OCI-LY1 (cell line): ENCODE measurements at regions not wholly inside any gene's neighbourhood (a gene's known extent, or its start where the extent isn't known, plus 50 kb on each side); places are given as distances from the start of the nearest gene placed in this dataset.

Source experiments
- H2AFZ ChIP-seq: fragments of 200-600 bp; sonication (generic), shearing (Covaris generic); 2 replicates; pipeline ENCODE4 v1.6.0; 2014; ENCODE audit warnings: antibody characterized with exemption, mild to moderate bottlenecking, low read length
- H3F3A ChIP-seq: fragments of 200-600 bp; sonication (generic), shearing (Covaris generic); 2 replicates; pipeline ENCODE4 v1.6.0; 2014; ENCODE audit warnings: mild to moderate bottlenecking, antibody characterized with exemption, low read length, moderate library complexity; ENCODE audit not compliant: insufficient read depth
- H3K27ac ChIP-seq: fragments of 200-600 bp; sonication (generic); 2 replicates; pipeline ENCODE4 v1.5.1; 2014; ENCODE audit warnings: low read length, mixed run types, mild to moderate bottlenecking, low read depth; ENCODE audit not compliant: poor library complexity, severe bottlenecking
- H3K27me3 ChIP-seq: fragments of 200-600 bp; sonication (generic); 2 replicates; pipeline ENCODE4 v1.6.0; 2014; ENCODE audit warnings: antibody characterized with exemption, mild to moderate bottlenecking, low read length, moderate library complexity; ENCODE audit not compliant: insufficient read depth
- H3K36me3 ChIP-seq: fragments of 200-600 bp; sonication (generic); 2 replicates; pipeline ENCODE4 v1.6.1; 2014; ENCODE audit warnings: mild to moderate bottlenecking, antibody characterized with exemption, low read length, moderate library complexity, mixed read lengths; ENCODE audit not compliant: insufficient read depth
- H3K4me1 ChIP-seq: fragments of 200-600 bp; sonication (generic); 2 replicates; pipeline ENCODE4 v1.5.1; 2014; ENCODE audit warnings: mild to moderate bottlenecking, low read length, moderate library complexity; ENCODE audit not compliant: insufficient read depth, severe bottlenecking
- H3K4me2 ChIP-seq: fragments of 200-600 bp; sonication (generic), shearing (Covaris generic); 2 replicates; pipeline ENCODE4 v1.6.1; 2014; ENCODE audit warnings: low read length
- H3K4me3 ChIP-seq: fragments of 200-600 bp; sonication (generic); 2 replicates; pipeline ENCODE4 v1.5.1; 2014; ENCODE audit warnings: low read length, low read depth, mild to moderate bottlenecking, mixed read lengths; ENCODE audit not compliant: poor library complexity, severe bottlenecking
- H3K79me2 ChIP-seq: fragments of 200-600 bp; shearing (Covaris generic); 2 replicates; pipeline ENCODE4 v1.6.1; 2016; ENCODE audit warnings: mixed run types, low read length, mixed read lengths; ENCODE audit not compliant: insufficient read depth
- H3K9ac ChIP-seq: fragments of 200-600 bp; sonication (generic), shearing (Covaris generic); 2 replicates; pipeline ENCODE4 v1.6.1; 2014; ENCODE audit warnings: mild to moderate bottlenecking, low read length, mixed read lengths
- H3K9me2 ChIP-seq: fragments of 200-600 bp; sonication (generic), shearing (Covaris generic); 2 replicates; pipeline ENCODE4 v1.6.1; 2014; ENCODE audit warnings: low read depth, mild to moderate bottlenecking, low read length, mixed read lengths
- H3K9me3 ChIP-seq: fragments of 200-600 bp; shearing (Covaris generic); 2 replicates; pipeline ENCODE4 v1.6.1; 2014; ENCODE audit warnings: low read length, mixed read lengths
- H4K20me1 ChIP-seq: fragments of 200-600 bp; sonication (generic), shearing (Covaris generic); 2 replicates; pipeline ENCODE4 v1.6.0; 2016; ENCODE audit warnings: mild to moderate bottlenecking, low read length; ENCODE audit not compliant: insufficient read depth
- CTCF ChIP-seq: fragments of 200-600 bp; sonication (generic), shearing (Covaris generic); IDR thresholded peaks from 2 replicates; pipeline ENCODE4 v1.5.1; 2017; ENCODE audit warnings: mild to moderate bottlenecking, antibody characterized with exemption, low read length, moderate library complexity, mixed read lengths
- EZH2 ChIP-seq: fragments of 200-600 bp; sonication (generic), shearing (Covaris generic); IDR thresholded peaks from 2 replicates; pipeline ENCODE4 v1.8.0; 2017; ENCODE audit warnings: borderline replicate concordance, mixed run types, mild to moderate bottlenecking, antibody characterized with exemption, low read length, moderate library complexity, mixed read lengths

GRCh38 chr13:81697826-81698225 lies 1356.9 kb upstream of the SPRY2 start:
- Histone ChIP-seq H2AFZ (no peak overlapping the region), H3K9ac (no peak overlapping the region), H3K9me2 (no peaks in the 10 kb centered on the region), H3K79me2 (no peaks in the 10 kb centered on the region), H3K4me1 (no peaks in the 10 kb centered on the region), H3K9me3 (peaks cover 6% of the 10 kb centered on the region; the same call in 1 of the 2 replicates), H3K4me3 (no peak overlapping the region), H4K20me1 (no peaks in the 10 kb centered on the region), H3K4me2 (no peak overlapping the region), H3K27me3 (no peaks in the 10 kb centered on the region), H3F3A (no peaks in the 10 kb centered on the region), H3K27ac (no peak overlapping the region), H3K36me3 (no peaks in the 10 kb centered on the region)
- TF ChIP-seq CTCF (no peak), EZH2 (no peak)

- no peak for TF ChIP-seq CTCF
- no peak for TF ChIP-seq EZH2
- Histone ChIP-seq H3K79me2 (no peaks in the 10 kb centered on the region), H2AFZ (no peak overlapping the region), H3K27me3 (no peaks in the 10 kb centered on the region), H3K9ac (no peak overlapping the region), H3K4me1 (no peaks in the 10 kb centered on the region), H3F3A (no peaks in the 10 kb centered on the region), H3K27ac (no peak overlapping the region), H3K9me3 (no peaks in the 10 kb centered on the region), H3K4me3 (no peak overlapping the region), H4K20me1 (no peaks in the 10 kb centered on the region), H3K4me2 (no peak overlapping the region), H3K36me3 (no peaks in the 10 kb centered on the region), H3K9me2 (no peaks in the 10 kb centered on the region; the same call in 1 of the 2 replicates)
Measured at GRCh38 chr13:81686877-81687276, 1346.0 kb upstream of the SPRY2 start.

DNA sequence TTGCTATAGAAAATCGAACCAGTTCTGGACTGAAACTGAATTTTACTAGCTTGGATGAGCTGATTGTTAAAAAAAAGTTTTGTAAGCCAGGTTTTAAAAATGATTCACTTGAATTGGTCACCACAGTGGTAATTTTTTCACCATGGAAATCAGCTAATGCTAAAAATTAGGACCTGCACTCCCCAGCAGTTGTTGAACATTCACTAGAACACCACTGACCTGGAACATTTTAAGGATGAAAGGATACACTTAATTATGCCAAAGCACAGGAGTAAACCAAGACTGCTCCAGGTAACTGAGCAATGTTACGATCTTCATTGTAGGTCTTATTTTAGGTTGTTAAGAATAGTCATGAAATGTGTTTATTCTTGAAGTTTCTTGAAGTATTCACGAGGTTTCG lies 1342.6 kb upstream of the SPRY2 start:
- Histone ChIP-seq H4K20me1 (no peaks in the 10 kb centered on the region), H3K4me1 (no peaks in the 10 kb centered on the region)

More for the DNA sequence above, 1342.6 kb upstream of the SPRY2 start:
- H3K4me2 ChIP-seq: no peak overlapping the region
- no peaks in the 10 kb centered on the region for H3K9me2 ChIP-seq
- no peaks in the 10 kb centered on the region for H3K79me2 ChIP-seq
- no peaks in the 10 kb centered on the region for H3F3A ChIP-seq
- no peak overlapping the region for H3K4me3 ChIP-seq
- H2AFZ ChIP-seq: no peak overlapping the region
- H3K9ac ChIP-seq: no peak overlapping the region
- H3K27ac ChIP-seq: no peak overlapping the region
- H3K36me3 ChIP-seq: no peaks in the 10 kb centered on the region
- TF ChIP-seq CTCF (no peak), EZH2 (no peak)
- H3K9me3 ChIP-seq: no peaks in the 10 kb centered on the region
- H3K27me3 ChIP-seq: no peaks in the 10 kb centered on the region
